H1 (cell line): ENCODE measurements at regions not wholly inside any gene's neighbourhood (a gene's known extent, or its start where the extent isn't known, plus 50 kb on each side); places are given as distances from the start of the nearest gene placed in this dataset.

Experiments
- CTCF ChIA-PET: fragments of 300-600 bp; sonication (Branson Sonifier 250); formaldehyde crosslinking; loops from one replicate; lab custom pipeline; 2021; ENCODE audit not compliant: partially characterized antibody; lab: Charles Lee
- POLR2A ChIA-PET: fragments of 300-600 bp; sonication (Branson Sonifier 250); formaldehyde crosslinking; loops from one replicate; lab custom pipeline; 2021; ENCODE audit warnings: inconsistent platforms; ENCODE audit not compliant: partially characterized antibody; lab: Charles Lee
- DNase-seq, 2 experiments: peaks; one replicate each; pipeline versions ENCODE4 v3.0.0 to v3.0.0-alpha.2; 2010 to 2022; ENCODE audit warnings: low spot score in 2 of 2, low read depth in 1 of 2, mixed read lengths in 1 of 2
- FAIRE-seq: peaks from 2 replicates; lab custom pipeline; 2011; peaks lifted over from hg19 to GRCh38; lab: Jason Lieb, UNC
- H2AFZ ChIP-seq: 2 replicates; pipeline ENCODE4 v1.8.1; 2012; ENCODE audit warnings: low read length, inconsistent platforms
- H2AK5ac ChIP-seq: 2 replicates; pipeline ENCODE4 v1.6.1; 2013; ENCODE audit warnings: low read depth, low read length
- H2BK120ac ChIP-seq: replicated peaks from 2 replicates; pipeline ENCODE3; 2013; ENCODE audit warnings: low read depth, low read length, inconsistent platforms
- H2BK12ac ChIP-seq: 2 replicates; pipeline ENCODE4 v1.6.1; 2013; ENCODE audit warnings: low read depth, low read length
- H2BK15ac ChIP-seq: 2 replicates; pipeline ENCODE4 v1.6.1; 2013; ENCODE audit warnings: low read length
- H2BK20ac ChIP-seq: 2 replicates; pipeline ENCODE4 v1.6.1; 2013; ENCODE audit warnings: low read length
- H2BK5ac ChIP-seq: 2 replicates; pipeline ENCODE4 v1.6.1; 2013; ENCODE audit warnings: low read depth, low read length
- H3K14ac ChIP-seq: 2 replicates; pipeline ENCODE4 v1.6.1; 2013; ENCODE audit warnings: inconsistent platforms; ENCODE audit not compliant: insufficient read length
- H3K18ac ChIP-seq: 2 replicates; pipeline ENCODE4 v1.6.1; 2013; ENCODE audit warnings: low read length; ENCODE audit errors: extremely low read depth
- H3K23ac ChIP-seq: 2 replicates; pipeline ENCODE4 v1.6.1; 2013; ENCODE audit warnings: inconsistent platforms; ENCODE audit not compliant: insufficient read length
- H3K23me2 ChIP-seq: 2 replicates; pipeline ENCODE4 v1.6.1; 2013; ENCODE audit warnings: low read depth, low read length
- H3K27ac ChIP-seq: 2 replicates; pipeline ENCODE4 v1.6.1; 2011; ENCODE audit warnings: low read depth, low read length, inconsistent platforms
- H3K27me3 ChIP-seq, 4 experiments: replicated peaks in 1 of 4; 1 replicate in 1 of 4; 2 replicates in 3 of 4; pipeline versions ENCODE4 v1.6.1 to v1.8.1; 2011 to 2013; ENCODE audit warnings: low read length in 3 of 4, mild to moderate bottlenecking in 3 of 4, inconsistent platforms in 2 of 4, mixed read lengths in 2 of 4, moderate library complexity in 1 of 4; ENCODE audit not compliant: control insufficient read depth in 3 of 4, insufficient read depth in 3 of 4; ENCODE audit errors: extremely low read depth in 1 of 4
- H3K36me3 ChIP-seq, 4 experiments: 2 replicates each; pipeline versions ENCODE4 v1.6.1 to v1.8.1; 2011 to 2013; ENCODE audit warnings: mild to moderate bottlenecking in 4 of 4, low read length in 3 of 4, moderate library complexity in 2 of 4, control low read depth in 1 of 4, inconsistent platforms in 1 of 4; ENCODE audit not compliant: insufficient read depth in 4 of 4, control insufficient read depth in 2 of 4
- H3K4ac ChIP-seq: replicated peaks from 2 replicates; pipeline ENCODE3; 2013; ENCODE audit warnings: low read length, low read depth, mixed read lengths, inconsistent platforms; ENCODE audit not compliant: insufficient read length
- H3K4me1 ChIP-seq, 4 experiments: replicated peaks in 1 of 4; 1 replicate in 1 of 4; 2 replicates in 3 of 4; pipeline versions ENCODE4 v1.6.1 to v1.8.1; 2011 to 2013; ENCODE audit warnings: low read length in 3 of 4, inconsistent platforms in 2 of 4, mixed read lengths in 1 of 4; ENCODE audit not compliant: insufficient read depth in 4 of 4, control insufficient read depth in 3 of 4
- H3K4me2 ChIP-seq, 2 experiments: 2 replicates each; pipeline versions ENCODE4 v1.6.1 to v1.8.1; 2011 to 2013; ENCODE audit warnings: low read depth in 2 of 2, low read length in 2 of 2, control low read depth in 1 of 2, inconsistent platforms in 1 of 2, mild to moderate bottlenecking in 1 of 2; ENCODE audit not compliant: insufficient read depth in 1 of 2
- H3K4me3 ChIP-seq, 4 experiments: fragments of 200-600, 300-600 bp in 1 of 4; sonication (generic), shearing (Covaris generic), sonication (Bioruptor Twin) in 1 of 4; 2 replicates each; pipeline versions ENCODE4 v1.5.1 to v1.8.1; 2011 to 2016; ENCODE audit warnings: low read length in 4 of 4, low read depth in 3 of 4, control low read depth in 2 of 4, inconsistent platforms in 2 of 4, mild to moderate bottlenecking in 2 of 4, mixed read lengths in 1 of 4, moderate library complexity in 1 of 4; ENCODE audit not compliant: insufficient read depth in 2 of 4; ENCODE audit errors: extremely low read depth in 1 of 4
- H3K56ac ChIP-seq: replicated peaks from 2 replicates; pipeline ENCODE3; 2013; ENCODE audit warnings: low read depth, mild to moderate bottlenecking, mixed read lengths, low read length, inconsistent platforms; ENCODE audit not compliant: insufficient read length
- H3K79me1 ChIP-seq: 2 replicates; pipeline ENCODE4 v1.6.1; 2013; ENCODE audit warnings: low read depth, low read length, control low read depth
- H3K79me2 ChIP-seq, 2 experiments: 2 replicates each; pipeline versions ENCODE4 v1.6.1 to v1.8.1; 2012 to 2013; ENCODE audit warnings: low read length in 2 of 2, mild to moderate bottlenecking in 2 of 2, inconsistent platforms in 1 of 2; ENCODE audit not compliant: insufficient read depth in 2 of 2, control insufficient read depth in 1 of 2
- H3K9ac ChIP-seq, 4 experiments: replicated peaks in 1 of 4; 1 replicate in 1 of 4; 2 replicates in 3 of 4; pipeline versions ENCODE4 v1.6.1 to v1.8.1; 2011 to 2013; ENCODE audit warnings: low read depth in 3 of 4, low read length in 3 of 4, control low read depth in 2 of 4, mild to moderate bottlenecking in 2 of 4, moderate library complexity in 2 of 4, inconsistent platforms in 1 of 4; ENCODE audit errors: extremely low read depth in 1 of 4
- H3K9me3 ChIP-seq, 2 experiments: 2 replicates each; pipeline versions ENCODE4 v1.6.1 to v1.8.1; 2012 to 2013; ENCODE audit warnings: mild to moderate bottlenecking in 2 of 2, moderate library complexity in 2 of 2, control low read depth in 1 of 2, inconsistent platforms in 1 of 2, low read depth in 1 of 2, low read length in 1 of 2, mixed read lengths in 1 of 2; ENCODE audit not compliant: insufficient read depth in 2 of 2
- H4K20me1 ChIP-seq, 2 experiments: replicated peaks in 1 of 2; 2 replicates each; pipeline versions ENCODE3 to v1.8.1; 2011 to 2013; ENCODE audit warnings: inconsistent platforms in 2 of 2, low read length in 2 of 2, mild to moderate bottlenecking in 1 of 2; ENCODE audit not compliant: insufficient read depth in 2 of 2, control insufficient read depth in 1 of 2
- H4K5ac ChIP-seq: 2 replicates; pipeline ENCODE4 v1.6.1; 2013; ENCODE audit warnings: low read length, low read depth, mixed read lengths, inconsistent platforms; ENCODE audit not compliant: insufficient read length
- H4K8ac ChIP-seq: 2 replicates; pipeline ENCODE4 v1.8.0; 2013; ENCODE audit warnings: mild to moderate bottlenecking, moderate library complexity, low read length, inconsistent platforms; ENCODE audit not compliant: insufficient read depth; ENCODE audit errors: extremely low read depth
- H4K91ac ChIP-seq: replicated peaks from 2 replicates; pipeline ENCODE3; 2013; ENCODE audit warnings: low read length, mixed read lengths, inconsistent platforms; ENCODE audit not compliant: insufficient read length
- HDAC6 ChIP-seq: IDR thresholded peaks from one replicate; pipeline ENCODE4 v1.7.1; 2012; ENCODE audit warnings: low read depth, mild to moderate bottlenecking, inconsistent platforms, low read length, moderate library complexity
- JUN ChIP-seq: IDR thresholded peaks from 2 replicates; pipeline ENCODE4 v1.6.1; 2011; ENCODE audit warnings: low read depth, mild to moderate bottlenecking, improper control_type of control experiment, low read length
- SP4 ChIP-seq: IDR thresholded peaks from 2 replicates; pipeline ENCODE4 v1.6.1; 2012; ENCODE audit warnings: low read length, inconsistent platforms
- WGBS, 2 experiments: shearing (Covaris generic) in 1 of 2; methylation state at CpG; one replicate each; pipeline versions ENCODE4 v1.1.6 to v1.1.7; 2013 to 2015; ENCODE audit warnings: low lambda C conversion rate in 2 of 2, mixed read lengths in 2 of 2, inconsistent platforms in 1 of 2, low coverage in 1 of 2, missing lambda C conversion rate in 1 of 2; ENCODE audit not compliant: insufficient replicate concordance in 2 of 2, insufficient coverage in 1 of 2, insufficient read length in 1 of 2; ENCODE audit errors: extremely low coverage in 1 of 2, missing lambda C conversion rate in 1 of 2; 5-methylcytosine and 5-hydroxymethylcytosine counted together

DNA sequence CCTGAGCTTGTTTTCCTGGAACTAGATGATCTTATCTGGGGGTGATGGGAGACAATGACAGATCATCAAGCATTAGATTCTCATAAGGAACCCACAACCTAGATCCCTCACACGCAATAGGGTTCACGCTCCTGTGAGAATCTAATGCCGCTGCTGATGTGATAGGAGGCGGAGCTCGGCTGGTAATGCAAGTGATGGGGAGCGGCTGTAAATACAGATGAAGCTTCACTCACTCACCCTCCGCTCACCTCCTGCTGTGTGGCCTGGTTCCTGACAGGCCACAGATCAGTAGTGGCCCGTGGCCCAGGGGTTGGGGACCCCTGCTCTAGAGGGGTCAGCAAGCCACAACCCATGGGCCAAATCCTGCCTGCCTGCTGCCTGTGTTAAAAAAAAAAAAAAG, 435.9 kb downstream of the CD83 start:
- H3K56ac ChIP-seq = no peak overlapping the region
- no peak overlapping the region for H3K4me2 ChIP-seq
- no peak overlapping the region for H2AFZ ChIP-seq
- no peak overlapping the region for H3K4ac ChIP-seq
- no peaks in the 10 kb centered on the region for H3K79me1 ChIP-seq
- H2BK5ac ChIP-seq = no peak overlapping the region
- no peaks in the 10 kb centered on the region for H4K20me1 ChIP-seq
- H2AK5ac ChIP-seq = no peak overlapping the region
- H2BK15ac ChIP-seq = no peak overlapping the region
- no peaks in the 10 kb centered on the region for H3K9me3 ChIP-seq
- H2BK120ac ChIP-seq = no peak overlapping the region
- H3K14ac ChIP-seq = no peak overlapping the region
- no peak overlapping the region for H2BK12ac ChIP-seq
- no peak overlapping the region for H4K91ac ChIP-seq
- H2BK20ac ChIP-seq = no peak overlapping the region
- no peak overlapping the region for H3K9ac ChIP-seq
- no peak overlapping the region for H3K18ac ChIP-seq
- no peak overlapping the region for H3K27ac ChIP-seq
- DNase-seq (no peak), FAIRE-seq (no peak)
- ChIA-PET CTCF (interaction anchor here (0.6 kb wide), 1 partner anchor 323 kb away, joined by 3 read pairs; no protein-coding TSS in a partner anchor), POLR2A (no interaction called here)
- H3K4me1 ChIP-seq = peaks cover 0 to 5% (median 2%) of the 10 kb centered on the region in 4 experiments; a peak in 2 of 7 replicates
- no peak overlapping the region for H4K8ac ChIP-seq
- H3K4me3 ChIP-seq = no peak overlapping the region
- WGBS, 2 experiments = 96% methylated on average over 8 of the region's 8 CpGs; no CpG with 5 or more reads in 1 of the 2 experiments
- no peak overlapping the region for H4K5ac ChIP-seq
- H3K23ac ChIP-seq = no peak overlapping the region
- H3K79me2 ChIP-seq = no peaks in the 10 kb centered on the region
- no peaks in the 10 kb centered on the region for H3K36me3 ChIP-seq
- H3K27me3 ChIP-seq = no peaks in the 10 kb centered on the region
- no peaks in the 10 kb centered on the region for H3K23me2 ChIP-seq
- no peak for TF ChIP-seq HDAC6
- TF ChIP-seq JUN = no peak
- TF ChIP-seq SP4 = no peak
